ENCODE measurements at regions not wholly inside any gene's neighbourhood (a gene's known extent, or its start where the extent isn't known, plus 50 kb on each side); places are given as distances from the start of the nearest gene placed in this dataset.

DNA sequence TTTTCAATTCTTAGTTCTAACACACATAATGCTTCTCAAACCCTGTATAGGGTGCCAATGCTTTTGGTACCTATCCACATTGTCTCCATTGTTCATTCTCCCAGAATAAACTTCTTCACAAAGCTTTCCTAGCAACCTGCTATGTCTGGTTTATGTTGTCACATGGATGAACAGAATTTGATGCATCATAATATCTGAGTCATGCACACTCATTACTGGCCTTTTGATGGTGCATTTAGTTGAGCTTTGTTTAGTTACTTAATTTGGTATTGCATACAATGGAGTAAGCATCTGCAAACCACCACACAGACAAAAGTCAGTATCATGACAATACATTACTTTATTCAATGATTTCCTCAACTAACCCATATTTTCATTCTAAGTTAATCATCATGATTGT, 511.6 kb downstream of the CDY2B start:
- TF ChIP-seq, protein P1, sequence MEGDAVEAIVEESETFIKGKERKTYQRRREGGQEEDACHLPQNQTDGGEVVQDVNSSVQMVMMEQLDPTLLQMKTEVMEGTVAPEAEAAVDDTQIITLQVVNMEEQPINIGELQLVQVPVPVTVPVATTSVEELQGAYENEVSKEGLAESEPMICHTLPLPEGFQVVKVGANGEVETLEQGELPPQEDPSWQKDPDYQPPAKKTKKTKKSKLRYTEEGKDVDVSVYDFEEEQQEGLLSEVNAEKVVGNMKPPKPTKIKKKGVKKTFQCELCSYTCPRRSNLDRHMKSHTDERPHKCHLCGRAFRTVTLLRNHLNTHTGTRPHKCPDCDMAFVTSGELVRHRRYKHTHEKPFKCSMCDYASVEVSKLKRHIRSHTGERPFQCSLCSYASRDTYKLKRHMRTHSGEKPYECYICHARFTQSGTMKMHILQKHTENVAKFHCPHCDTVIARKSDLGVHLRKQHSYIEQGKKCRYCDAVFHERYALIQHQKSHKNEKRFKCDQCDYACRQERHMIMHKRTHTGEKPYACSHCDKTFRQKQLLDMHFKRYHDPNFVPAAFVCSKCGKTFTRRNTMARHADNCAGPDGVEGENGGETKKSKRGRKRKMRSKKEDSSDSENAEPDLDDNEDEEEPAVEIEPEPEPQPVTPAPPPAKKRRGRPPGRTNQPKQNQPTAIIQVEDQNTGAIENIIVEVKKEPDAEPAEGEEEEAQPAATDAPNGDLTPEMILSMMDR (IDR thresholded peaks at IDR 0.05) = no peak
- TF ChIP-seq POLR2A (IDR thresholded peaks at IDR 0.05) (no peak), POLR2AphosphoS5 (IDR thresholded peaks at IDR 0.05) (no peak), EP300 (IDR thresholded peaks at IDR 0.05) (no peak)
